Hindlimb muscle (tissue), 1 donor: ENCODE measurements at regions not wholly inside any gene's neighbourhood (a gene's known extent, or its start where the extent isn't known, plus 50 kb on each side); places are given as distances from the start of the nearest gene placed in this dataset.

Source experiments
- DNase-seq: peaks from one replicate; pipeline ENCODE4 v3.0.0-alpha.2; 2013

DNA sequence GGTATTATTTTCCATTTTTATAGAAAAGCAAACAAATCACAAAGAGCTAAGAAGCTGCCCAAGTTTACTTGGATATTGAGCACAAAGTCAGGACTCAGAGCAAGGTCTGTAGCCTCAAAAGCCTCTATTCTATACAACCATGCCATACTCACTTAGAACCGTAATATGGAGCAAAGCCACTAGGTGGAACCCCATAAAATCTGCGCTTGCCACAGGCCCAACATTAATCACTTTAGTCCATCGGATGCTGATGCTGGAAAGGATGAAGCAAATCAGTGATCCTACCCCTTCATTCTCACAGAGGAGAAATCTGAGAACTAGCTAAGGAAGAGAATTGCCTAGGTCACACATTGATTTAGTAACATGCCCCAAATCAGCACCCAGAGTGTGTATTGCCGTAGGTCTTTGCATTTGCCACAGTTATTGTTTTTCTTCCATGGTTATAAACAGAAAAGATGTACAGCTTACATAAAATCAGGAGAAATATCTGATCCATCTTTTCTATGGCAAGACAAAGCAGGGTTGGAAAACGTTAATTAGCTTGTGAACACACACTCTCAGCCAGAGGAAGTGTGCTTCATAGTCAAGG is 56.7 kb upstream of the RAB38 start:
- peak; percentile 28 for DNase-seq

GRCh38 chr11:88229303-88229702 is 54.1 kb upstream of the RAB38 start:
- no peak for DNase-seq
